NB4 (cell line): ENCODE measurements at regions not wholly inside any gene's neighbourhood (a gene's known extent, or its start where the extent isn't known, plus 50 kb on each side); places are given as distances from the start of the nearest gene placed in this dataset.

Experiments used
- DNase-seq: peaks from one replicate; pipeline ENCODE4 v3.0.0; 2010; ENCODE audit warnings: low read depth
- H3K4me3 ChIP-seq: one replicate; pipeline ENCODE4 v1.5.1; 2011; ENCODE audit warnings: mild to moderate bottlenecking, low read depth, low read length, moderate library complexity
- MYC ChIP-seq: IDR thresholded peaks from 2 replicates; pipeline ENCODE4 v1.6.1; 2011; ENCODE audit warnings: low read depth, low read length
- POLR2A ChIP-seq: IDR thresholded peaks from 2 replicates; pipeline ENCODE4 v1.6.1; 2011; ENCODE audit warnings: mild to moderate bottlenecking; ENCODE audit not compliant: insufficient read length; ENCODE audit errors: extremely low read depth
- TF ChIP-seq, protein P1 (sequence below): IDR thresholded peaks from one replicate; pipeline ENCODE4 v1.5.1; 2012; ENCODE audit warnings: low read depth, low read length
- TF ChIP-seq, protein P2 (sequence below): IDR thresholded peaks from 2 replicates; pipeline ENCODE4 v1.6.1; 2011; ENCODE audit warnings: low read depth, low read length

DNA sequence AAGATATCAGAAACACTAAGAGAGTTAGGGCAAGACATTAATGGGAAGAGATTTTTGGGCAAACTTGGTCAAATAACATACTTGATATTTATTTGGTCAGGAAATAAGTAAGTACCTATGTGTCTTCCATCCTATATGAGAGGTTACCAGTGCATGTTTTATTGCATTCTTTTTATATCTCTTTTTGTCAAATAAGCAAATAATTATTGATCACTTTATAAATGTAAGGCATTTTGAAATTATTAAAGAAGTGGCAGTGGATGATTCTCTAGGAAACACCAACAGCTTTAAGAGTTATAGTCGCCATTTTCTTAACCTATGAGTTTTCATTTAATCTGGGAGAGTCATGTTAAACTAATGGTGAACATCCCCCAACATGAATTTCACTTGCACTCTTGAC lies 453.3 kb downstream of the MEIS1 start:
- H3K4me3 ChIP-seq: no peak overlapping the region
- no peak for DNase-seq
- TF ChIP-seq, protein P1, sequence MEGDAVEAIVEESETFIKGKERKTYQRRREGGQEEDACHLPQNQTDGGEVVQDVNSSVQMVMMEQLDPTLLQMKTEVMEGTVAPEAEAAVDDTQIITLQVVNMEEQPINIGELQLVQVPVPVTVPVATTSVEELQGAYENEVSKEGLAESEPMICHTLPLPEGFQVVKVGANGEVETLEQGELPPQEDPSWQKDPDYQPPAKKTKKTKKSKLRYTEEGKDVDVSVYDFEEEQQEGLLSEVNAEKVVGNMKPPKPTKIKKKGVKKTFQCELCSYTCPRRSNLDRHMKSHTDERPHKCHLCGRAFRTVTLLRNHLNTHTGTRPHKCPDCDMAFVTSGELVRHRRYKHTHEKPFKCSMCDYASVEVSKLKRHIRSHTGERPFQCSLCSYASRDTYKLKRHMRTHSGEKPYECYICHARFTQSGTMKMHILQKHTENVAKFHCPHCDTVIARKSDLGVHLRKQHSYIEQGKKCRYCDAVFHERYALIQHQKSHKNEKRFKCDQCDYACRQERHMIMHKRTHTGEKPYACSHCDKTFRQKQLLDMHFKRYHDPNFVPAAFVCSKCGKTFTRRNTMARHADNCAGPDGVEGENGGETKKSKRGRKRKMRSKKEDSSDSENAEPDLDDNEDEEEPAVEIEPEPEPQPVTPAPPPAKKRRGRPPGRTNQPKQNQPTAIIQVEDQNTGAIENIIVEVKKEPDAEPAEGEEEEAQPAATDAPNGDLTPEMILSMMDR: no peak
- TF ChIP-seq, protein P2, sequence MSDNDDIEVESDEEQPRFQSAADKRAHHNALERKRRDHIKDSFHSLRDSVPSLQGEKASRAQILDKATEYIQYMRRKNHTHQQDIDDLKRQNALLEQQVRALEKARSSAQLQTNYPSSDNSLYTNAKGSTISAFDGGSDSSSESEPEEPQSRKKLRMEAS: no peak
- no peak for TF ChIP-seq POLR2A
- TF ChIP-seq MYC: no peak

DNA sequence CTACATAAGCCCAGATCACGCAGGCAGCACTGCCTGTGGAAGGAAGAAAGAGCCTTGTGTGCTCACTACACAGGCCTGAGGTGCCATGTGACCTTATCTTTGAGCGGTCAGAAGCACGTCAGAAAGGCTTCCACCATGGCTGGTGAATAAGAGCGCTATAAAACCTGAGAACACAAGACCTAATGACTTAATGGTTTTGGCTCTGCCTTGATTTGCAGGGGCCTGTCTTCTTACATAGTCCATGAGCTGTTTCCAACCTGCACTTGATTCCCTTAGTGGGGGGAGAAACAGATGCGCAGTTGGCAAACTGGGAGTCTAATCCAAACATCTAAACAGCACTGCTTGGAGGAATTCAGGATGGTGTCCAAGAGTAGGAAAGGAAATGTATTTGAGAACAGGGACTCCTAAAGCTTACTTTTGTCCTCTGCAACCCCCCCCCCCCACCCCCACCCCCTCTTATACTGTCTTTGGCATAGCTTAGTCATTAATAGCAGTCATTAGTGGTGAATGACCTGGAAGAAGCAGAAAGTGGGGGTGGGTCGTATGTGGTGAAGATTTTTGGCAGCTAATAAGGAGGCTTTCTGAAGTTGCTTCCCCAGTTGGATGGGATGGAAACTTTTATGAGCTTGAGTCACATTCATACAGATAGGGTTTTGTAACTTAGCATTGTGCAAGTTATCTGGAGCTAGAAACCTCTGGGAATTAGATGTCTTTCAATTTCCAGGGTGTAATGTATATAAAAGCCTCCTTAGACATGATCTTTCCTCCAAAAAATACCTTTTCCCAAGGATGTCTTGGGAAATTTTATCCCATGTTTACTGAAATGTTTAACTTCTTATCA lies 454.1 kb downstream of the MEIS1 start:
- peak; percentile 13 for DNase-seq
- no peak overlapping the region for H3K4me3 ChIP-seq
- TF ChIP-seq POLR2A: no peak

DNA sequence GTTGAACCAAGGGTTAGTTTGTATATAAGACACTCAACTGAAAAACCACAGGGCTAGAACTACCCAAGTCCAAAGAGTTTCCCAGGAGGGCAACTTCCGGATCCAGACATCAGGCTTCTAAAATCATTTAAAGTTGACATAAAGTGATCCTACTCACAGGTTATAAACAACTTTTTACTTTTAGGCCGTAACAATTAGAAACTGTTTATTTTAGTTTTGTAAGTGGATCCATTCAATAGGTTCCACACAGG lies 454.6 kb downstream of the MEIS1 start:
- no peak overlapping the region for H3K4me3 ChIP-seq
- DNase-seq: no peak
- TF ChIP-seq MYC (no peak), POLR2A (no peak)
- TF ChIP-seq, protein P2: no peak
- TF ChIP-seq, protein P1: no peak

DNA sequence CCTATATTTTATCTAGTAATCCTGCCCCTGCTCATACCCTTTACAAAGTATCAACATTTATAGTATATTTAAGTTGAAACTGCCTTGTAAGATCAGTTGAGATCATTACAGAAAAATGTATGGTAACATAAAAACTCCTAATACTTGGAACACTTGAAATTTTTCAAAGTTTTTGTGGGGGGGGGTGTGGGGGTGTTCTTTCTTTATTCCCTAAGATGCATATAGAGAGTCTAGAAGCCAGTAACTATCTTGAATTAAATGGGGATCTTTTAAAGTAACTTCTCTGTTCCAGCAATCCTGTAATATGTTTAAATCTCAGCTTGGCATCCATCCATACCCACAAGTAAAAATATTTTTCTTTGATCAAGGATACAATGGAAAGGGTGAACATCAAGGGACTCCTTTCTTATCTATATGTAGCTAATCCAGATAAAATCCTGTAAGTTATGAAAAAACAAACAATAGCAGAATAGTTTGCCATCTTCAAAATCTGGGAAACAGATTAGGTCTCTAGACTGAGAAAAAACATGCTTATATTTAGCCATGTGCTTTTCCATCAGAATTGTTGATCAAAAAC lies 455.3 kb downstream of the MEIS1 start:
- TF ChIP-seq MYC: no peak
- TF ChIP-seq, protein P1: no peak
- no peak for TF ChIP-seq POLR2A
- TF ChIP-seq, protein P2: no peak
- DNase-seq: no peak
- no peak overlapping the region for H3K4me3 ChIP-seq

DNA sequence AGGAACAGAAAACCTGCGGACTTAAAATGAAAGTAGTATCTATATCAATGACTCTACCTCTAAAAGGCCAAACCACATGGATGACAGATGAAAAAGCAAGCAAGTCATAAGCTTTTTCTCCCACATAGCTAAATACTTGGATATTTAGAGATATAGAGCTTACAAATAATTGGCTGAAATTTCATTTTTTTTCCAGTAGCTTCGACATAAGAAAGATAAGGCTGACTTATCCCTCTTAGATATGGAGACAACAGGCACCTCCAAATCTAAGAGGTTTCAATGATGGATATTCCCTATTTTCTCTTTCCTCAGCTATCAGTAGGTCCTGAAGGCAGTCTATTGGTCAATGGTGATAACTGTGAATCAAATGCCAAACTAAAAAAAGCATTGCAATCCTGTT lies 460.3 kb downstream of the MEIS1 start:
- no peak overlapping the region for H3K4me3 ChIP-seq
- no peak for TF ChIP-seq POLR2A
- TF ChIP-seq, protein P2: no peak
- TF ChIP-seq, protein P1: no peak
- TF ChIP-seq MYC: no peak
- no peak for DNase-seq

DNA sequence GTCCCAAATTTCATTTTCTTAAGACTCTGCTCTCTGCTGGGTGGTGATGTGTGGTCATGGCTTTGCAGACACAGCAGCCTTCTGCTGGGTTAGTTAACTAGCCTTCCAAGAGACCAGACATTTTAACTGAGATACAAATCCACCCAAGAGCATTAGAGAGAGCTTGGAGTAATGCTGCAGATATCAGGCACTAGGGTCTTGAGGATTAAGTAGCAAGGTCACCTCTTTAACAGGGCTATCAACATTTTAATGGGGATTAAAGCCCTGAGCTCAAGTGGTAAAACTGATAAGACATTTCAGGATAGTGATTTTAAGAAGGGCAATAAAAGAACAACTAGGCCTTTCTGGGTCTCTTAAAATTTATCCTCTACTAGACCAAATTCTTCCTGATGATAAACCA lies 461.2 kb downstream of the MEIS1 start:
- no peak overlapping the region for H3K4me3 ChIP-seq
- DNase-seq: no peak
- TF ChIP-seq, protein P1: no peak
- TF ChIP-seq MYC: no peak
- no peak for TF ChIP-seq POLR2A
- TF ChIP-seq, protein P2: no peak
